Lower lobe of right lung (tissue), 2 donors: ENCODE measurements at regions not wholly inside any gene's neighbourhood (a gene's known extent, or its start where the extent isn't known, plus 50 kb on each side); places are given as distances from the start of the nearest gene placed in this dataset.

Experiments used
- ATAC-seq, 2 donors: fragments of 200-7000 bp; cut with Tn5 transposase; one replicate each; pipeline ENCODE4 v1.9.1; 2020 to 2022; ENCODE audit warnings: mild to moderate bottlenecking in 2 of 2, moderate library complexity in 2 of 2
- DNase-seq: peaks from one replicate; pipeline ENCODE4 v3.0.0-alpha.2; 2020
- H3K27ac ChIP-seq: fragments of 200-600 bp; one replicate; pipeline ENCODE4 v1.8.0; 2022
- H3K27me3 ChIP-seq: fragments of 200-600 bp; one replicate; pipeline ENCODE4 v1.8.0; 2022; ENCODE audit warnings: low read depth
- H3K36me3 ChIP-seq: fragments of 200-600 bp; one replicate; pipeline ENCODE4 v1.8.0; 2022; ENCODE audit warnings: mild to moderate bottlenecking
- H3K4me1 ChIP-seq: fragments of 200-600 bp; one replicate; pipeline ENCODE4 v1.8.0; 2022
- H3K4me3 ChIP-seq: fragments of 200-600 bp; one replicate; pipeline ENCODE4 v1.8.0; 2022; ENCODE audit warnings: mild to moderate bottlenecking
- H3K9me3 ChIP-seq: fragments of 200-600 bp; one replicate; pipeline ENCODE4 v1.8.0; 2022
- CTCF ChIP-seq: fragments of 200-600 bp; IDR thresholded peaks from one replicate; pipeline ENCODE4 v1.8.0; 2022; ENCODE audit warnings: antibody characterized with exemption, mild to moderate bottlenecking
- intact Hi-C: fragments of 100-400 bp; cut with DNase I; formaldehyde crosslinking; loops from one replicate; pipeline ENCODE4 v1.11.0; 2022
- donor health status: DM: no; HTN: yes; CAD: no; lungs with severe emphysema.

- Histone ChIP-seq H3K9me3 (no peaks in the 10 kb centered on the region), H3K4me3 (no peak overlapping the region), H3K27ac (no peak overlapping the region), H3K27me3 (no peaks in the 10 kb centered on the region), H3K4me1 (no peaks in the 10 kb centered on the region), H3K36me3 (no peaks in the 10 kb centered on the region)
- intact Hi-C loops: no loop called here
- no peak for TF ChIP-seq CTCF
- ATAC-seq (no peak), DNase-seq (no peak)
Measured at GRCh38 chr16:66045626-66046025, 320.9 kb upstream of the CDH5 start.

GRCh38 chr16:66044556-66044955 lies 321.9 kb upstream of the CDH5 start:
- intact Hi-C loops: no loop called here
- H3K36me3 ChIP-seq: no peaks in the 10 kb centered on the region
- H3K4me3 ChIP-seq: no peak overlapping the region
- no peak for TF ChIP-seq CTCF
- H3K27me3 ChIP-seq: no peaks in the 10 kb centered on the region
- no peaks in the 10 kb centered on the region for H3K9me3 ChIP-seq
- H3K4me1 ChIP-seq: no peaks in the 10 kb centered on the region
- DNase-seq (no peak), ATAC-seq (no peak)
- no peak overlapping the region for H3K27ac ChIP-seq

GRCh38 chr16:66044089-66044488 lies 322.4 kb upstream of the CDH5 start:
- Histone ChIP-seq H3K4me1 (no peaks in the 10 kb centered on the region), H3K27ac (no peak overlapping the region), H3K27me3 (no peaks in the 10 kb centered on the region), H3K36me3 (no peaks in the 10 kb centered on the region), H3K4me3 (no peak overlapping the region), H3K9me3 (no peaks in the 10 kb centered on the region)
- DNase-seq (no peak), ATAC-seq (no peak)
- intact Hi-C loops: no loop called here
- TF ChIP-seq CTCF: no peak

- intact Hi-C loops: no loop called here
- no peak for DNase-seq
- no peak for TF ChIP-seq CTCF
- no peak overlapping the region for H3K4me3 ChIP-seq
- no peaks in the 10 kb centered on the region for H3K36me3 ChIP-seq
- H3K27ac ChIP-seq: no peak overlapping the region
- no peaks in the 10 kb centered on the region for H3K9me3 ChIP-seq
- ATAC-seq: no peak
- H3K4me1 ChIP-seq: no peaks in the 10 kb centered on the region
- H3K27me3 ChIP-seq: no peaks in the 10 kb centered on the region
Measured at GRCh38 chr16:66043326-66043725, 323.2 kb upstream of the CDH5 start.

- H3K9me3 ChIP-seq: no peaks in the 10 kb centered on the region
- intact Hi-C loops: no loop called here
- H3K36me3 ChIP-seq: no peaks in the 10 kb centered on the region
- TF ChIP-seq CTCF: no peak
- ATAC-seq (no peak), DNase-seq (no peak)
- H3K4me1 ChIP-seq: no peaks in the 10 kb centered on the region
- H3K4me3 ChIP-seq: no peak overlapping the region
- H3K27ac ChIP-seq: no peak overlapping the region
- H3K27me3 ChIP-seq: no peaks in the 10 kb centered on the region
Measured at GRCh38 chr16:66042341-66042740, 324.1 kb upstream of the CDH5 start.

GRCh38 chr16:66041907-66042306 lies 324.6 kb upstream of the CDH5 start:
- intact Hi-C loops: no loop called here
- TF ChIP-seq CTCF: no peak
- no peak overlapping the region for H3K27ac ChIP-seq
- H3K4me3 ChIP-seq: no peak overlapping the region
- H3K9me3 ChIP-seq: no peaks in the 10 kb centered on the region
- no peaks in the 10 kb centered on the region for H3K27me3 ChIP-seq
- no peak for DNase-seq
- no peaks in the 10 kb centered on the region for H3K36me3 ChIP-seq
- ATAC-seq: no peak
- no peaks in the 10 kb centered on the region for H3K4me1 ChIP-seq
